GM18505 (cell line): ENCODE measurements at regions not wholly inside any gene's neighbourhood (a gene's known extent, or its start where the extent isn't known, plus 50 kb on each side); places are given as distances from the start of the nearest gene placed in this dataset.
"Not testable (repeated sequence)": the region's sequence is repeated elsewhere in the genome, so short reads cannot be mapped to it uniquely, and the experiment has no call there.

Source experiments
- ATAC-seq: cut with Tn5 transposase; IDR thresholded peaks from one replicate; pipeline ENCODE4 v1.9.1; 2021; ENCODE audit not compliant: unreplicated experiment
- POLR2A ChIP-seq: IDR thresholded peaks from 4 replicates; pipeline ENCODE4 v1.6.1; 2011; ENCODE audit warnings: borderline replicate concordance; ENCODE audit not compliant: insufficient read depth, insufficient read length; ENCODE audit errors: extremely low read depth

- TF ChIP-seq POLR2A, result no peak
- ATAC-seq, result no peak
These were observed 210.8 kb downstream of the TBC1D2B start for GRCh38 chr15:77866596-77867125.

DNA sequence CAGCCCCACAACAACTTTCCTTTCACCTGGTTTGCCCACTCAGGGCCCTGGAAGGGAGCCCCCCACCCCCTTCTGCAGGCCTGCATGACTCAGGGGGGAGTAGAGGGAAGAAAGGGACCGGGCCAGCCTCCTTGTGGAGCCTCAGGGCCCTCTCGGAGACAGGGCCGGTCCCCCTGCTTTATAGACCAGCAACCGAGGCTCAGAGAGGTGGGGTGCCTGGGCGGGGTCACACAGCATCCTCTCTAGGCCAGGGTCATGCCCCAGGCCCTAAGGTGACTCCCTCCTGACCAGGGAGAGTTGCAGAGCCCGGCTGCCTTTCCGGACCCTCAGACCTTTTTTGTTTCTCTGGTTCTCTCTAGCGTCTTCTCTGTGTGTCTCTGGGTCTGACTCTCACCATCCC lies 211.3 kb downstream of the TBC1D2B start:
- no peak for TF ChIP-seq POLR2A
- no peak for ATAC-seq

DNA sequence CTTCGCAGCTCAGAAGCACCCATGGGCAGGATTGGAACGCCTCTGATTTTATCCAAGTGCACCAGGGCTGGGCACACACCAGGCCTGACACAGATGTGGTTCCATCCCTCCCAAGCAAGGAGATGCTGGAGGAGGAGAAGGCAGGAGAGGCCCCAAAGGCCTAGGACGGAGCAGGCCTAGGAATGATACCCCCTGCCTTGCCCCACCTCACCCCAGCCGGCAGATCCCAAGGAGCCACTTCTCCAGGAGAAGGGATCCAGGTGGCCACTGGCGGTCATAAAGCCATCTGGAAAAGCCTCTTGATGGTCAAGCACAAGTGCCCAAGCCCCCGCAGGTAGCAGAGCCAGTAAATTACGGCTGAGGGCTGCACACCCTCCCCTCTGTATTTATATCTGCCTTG lies 211.8 kb downstream of the TBC1D2B start:
- TF ChIP-seq POLR2A, result no peak
- no peak for ATAC-seq

DNA sequence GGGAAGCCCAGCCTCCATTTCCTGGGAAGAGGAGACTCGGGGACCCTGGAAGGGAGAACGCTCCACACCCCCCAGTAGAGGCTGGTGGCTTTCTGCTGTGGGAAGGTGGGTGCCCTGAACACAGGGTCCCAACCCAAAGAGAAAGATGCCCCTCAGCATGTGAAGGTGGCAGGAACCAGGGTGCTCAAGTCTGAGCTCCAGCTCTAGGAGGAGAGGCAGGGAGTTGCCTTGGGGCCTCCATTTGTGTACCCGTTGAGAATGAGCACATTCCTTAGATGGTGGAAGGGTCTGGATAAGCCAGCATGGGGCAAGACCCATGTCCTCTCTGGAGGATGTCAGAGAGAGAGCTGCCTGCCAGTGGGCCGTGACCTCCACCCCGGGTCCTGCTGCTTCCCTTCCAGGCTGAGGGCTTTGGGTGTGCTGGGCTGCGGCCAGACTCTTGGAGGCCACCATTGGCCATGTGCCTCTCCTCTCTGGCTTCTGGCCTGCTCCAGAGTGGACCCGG lies 212.4 kb downstream of the TBC1D2B start:
- no peak for ATAC-seq

DNA sequence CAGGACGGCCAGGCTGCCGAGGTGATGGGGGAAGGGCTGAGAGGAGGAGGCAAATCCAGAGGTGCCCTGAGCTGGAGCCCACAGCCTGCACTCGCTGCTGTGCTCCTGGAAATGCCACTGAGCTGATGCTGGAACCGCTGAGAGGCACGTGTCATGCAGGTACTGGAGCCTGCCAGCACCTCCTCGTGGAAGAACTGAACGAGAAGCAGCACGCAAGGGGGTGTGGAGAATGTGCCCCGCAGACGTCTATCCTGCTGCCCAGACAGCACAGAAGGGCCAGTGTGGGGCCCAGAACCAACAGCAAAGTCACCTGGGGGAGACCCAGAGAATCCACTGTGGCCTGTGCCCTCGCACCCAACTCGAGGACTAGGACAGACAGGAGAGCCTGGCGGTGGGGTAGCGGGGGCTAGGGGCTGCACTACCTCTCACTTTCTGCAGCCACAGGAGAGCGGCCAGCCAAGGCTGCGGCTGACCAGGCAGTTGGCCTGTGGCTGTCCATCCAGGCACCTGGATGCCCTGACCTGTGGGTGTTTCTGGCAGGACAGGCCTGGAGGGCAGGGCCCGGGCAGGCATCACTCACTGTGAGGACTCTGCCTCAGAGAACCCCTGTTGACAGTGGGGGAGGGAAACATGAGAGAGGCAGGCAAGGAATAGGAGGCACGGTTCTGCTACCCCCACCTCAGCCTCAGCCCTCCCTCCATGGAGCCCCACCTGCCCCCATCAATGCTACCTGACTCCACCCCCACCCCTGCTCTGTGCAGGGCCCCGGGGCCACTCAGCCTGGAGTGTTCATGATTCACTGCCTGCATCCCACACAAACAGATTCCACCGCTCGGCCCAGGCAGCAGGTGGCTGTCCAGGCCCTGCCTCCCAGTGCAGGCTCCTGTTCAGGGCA lies 213.1 kb downstream of the TBC1D2B start:
- no peak for TF ChIP-seq POLR2A
- no peak for ATAC-seq

More for the DNA sequence above, 212.4 kb downstream of the TBC1D2B start:
- TF ChIP-seq POLR2A, result no peak

- ATAC-seq, result no peak
- no peak for TF ChIP-seq POLR2A
These were observed 213.9 kb downstream of the TBC1D2B start for GRCh38 chr15:77863491-77864105.

GRCh38 chr15:77862651-77863104 lies 214.8 kb downstream of the TBC1D2B start:
- no peak for ATAC-seq
- TF ChIP-seq POLR2A, result no peak

GRCh38 chr15:77861997-77862635 lies 215.4 kb downstream of the TBC1D2B start:
- ATAC-seq, result not testable (repeated sequence)

DNA sequence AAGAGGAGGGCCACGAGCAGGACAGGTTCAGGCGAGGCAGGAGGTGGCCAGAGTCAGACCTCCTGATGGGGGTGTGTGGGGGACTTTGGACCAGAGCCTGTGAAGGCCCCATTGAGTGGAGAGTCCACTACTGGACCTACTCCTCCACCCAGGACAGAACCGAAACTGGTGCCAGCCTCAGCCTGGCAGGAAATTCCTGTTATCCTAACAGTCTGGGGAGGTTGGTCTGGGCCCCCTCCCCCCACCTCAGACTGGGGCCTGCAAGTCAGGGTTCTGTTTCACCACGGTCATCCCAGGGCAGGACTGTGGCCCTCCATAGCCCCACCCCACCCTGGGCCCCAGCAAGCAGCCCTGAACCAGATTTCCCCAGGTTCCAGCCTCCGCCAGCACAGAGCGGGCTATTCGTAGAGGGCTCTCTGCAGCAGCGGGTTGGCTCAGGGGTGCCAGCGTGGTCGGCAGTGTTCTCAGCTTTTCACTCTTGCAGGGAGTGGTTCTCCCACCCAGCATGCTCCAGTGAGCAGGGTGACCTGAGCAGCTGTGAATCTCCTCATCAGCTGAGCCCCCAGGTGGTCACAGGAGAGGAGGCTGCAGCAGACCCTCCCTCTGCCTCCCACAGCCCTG lies 217.3 kb downstream of the TBC1D2B start:
- TF ChIP-seq POLR2A, result no peak

GRCh38 chr15:77859491-77860060 lies 217.9 kb downstream of the TBC1D2B start:
- ATAC-seq, result no peak
- TF ChIP-seq POLR2A, result no peak

More for the DNA sequence above, 217.3 kb downstream of the TBC1D2B start:
- ATAC-seq, result no peak

DNA sequence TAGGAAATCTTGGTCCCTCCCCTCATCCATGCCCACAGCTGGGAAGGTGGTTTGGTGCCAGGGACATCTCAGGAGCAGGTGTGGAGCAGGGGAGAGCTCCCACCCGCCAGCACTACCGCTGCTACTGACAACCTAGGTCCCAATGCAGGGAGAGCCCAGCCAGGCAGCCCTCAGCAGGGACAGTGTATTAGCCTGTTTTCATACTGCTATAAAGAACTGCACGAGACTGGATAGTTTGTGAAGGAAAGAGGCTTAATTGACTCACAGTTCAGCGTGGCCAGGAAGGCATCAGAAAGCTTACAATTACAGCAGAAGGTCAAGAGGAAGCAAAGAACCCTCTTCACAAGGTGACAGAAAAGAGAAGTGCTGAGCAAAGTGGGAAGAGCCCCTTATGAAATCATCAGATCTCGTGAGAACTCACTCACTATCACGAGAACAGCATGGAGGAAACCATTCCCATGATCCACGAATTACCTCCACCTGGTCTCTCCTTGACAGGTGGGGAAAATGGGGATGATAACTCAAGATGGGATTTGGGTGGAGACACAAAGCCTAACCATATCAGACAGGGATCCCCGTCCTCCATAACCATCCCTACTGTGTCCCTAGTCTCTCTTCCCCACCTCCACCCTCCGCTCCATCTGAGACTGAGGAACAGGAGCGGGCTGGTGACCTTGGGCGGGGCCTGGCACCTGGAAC lies 218.6 kb downstream of the TBC1D2B start:
- ATAC-seq, result no peak
- no peak for TF ChIP-seq POLR2A

GRCh38 chr15:77857419-77857818 lies 220.1 kb downstream of the TBC1D2B start:
- TF ChIP-seq POLR2A, result no peak
- ATAC-seq, result no peak
